H1 (cell line): ENCODE measurements at regions not wholly inside any gene's neighbourhood (a gene's known extent, or its start where the extent isn't known, plus 50 kb on each side); places are given as distances from the start of the nearest gene placed in this dataset.

Experiments used
- CTCF ChIA-PET: fragments of 300-600 bp; sonication (Branson Sonifier 250); formaldehyde crosslinking; loops from one replicate; lab custom pipeline; 2021; ENCODE audit not compliant: partially characterized antibody; lab: Charles Lee
- POLR2A ChIA-PET: fragments of 300-600 bp; sonication (Branson Sonifier 250); formaldehyde crosslinking; loops from one replicate; lab custom pipeline; 2021; ENCODE audit warnings: inconsistent platforms; ENCODE audit not compliant: partially characterized antibody; lab: Charles Lee
- DNase-seq, 2 experiments: peaks; one replicate each; pipeline versions ENCODE4 v3.0.0 to v3.0.0-alpha.2; 2010 to 2022; ENCODE audit warnings: low spot score in 2 of 2, low read depth in 1 of 2, mixed read lengths in 1 of 2
- FAIRE-seq: peaks from 2 replicates; lab custom pipeline; 2011; peaks lifted over from hg19 to GRCh38; lab: Jason Lieb, UNC
- H2AFZ ChIP-seq: 2 replicates; pipeline ENCODE4 v1.8.1; 2012; ENCODE audit warnings: low read length, inconsistent platforms
- H2AK5ac ChIP-seq: 2 replicates; pipeline ENCODE4 v1.6.1; 2013; ENCODE audit warnings: low read depth, low read length
- H2BK120ac ChIP-seq: replicated peaks from 2 replicates; pipeline ENCODE3; 2013; ENCODE audit warnings: low read depth, low read length, inconsistent platforms
- H2BK12ac ChIP-seq: 2 replicates; pipeline ENCODE4 v1.6.1; 2013; ENCODE audit warnings: low read depth, low read length
- H2BK15ac ChIP-seq: 2 replicates; pipeline ENCODE4 v1.6.1; 2013; ENCODE audit warnings: low read length
- H2BK20ac ChIP-seq: 2 replicates; pipeline ENCODE4 v1.6.1; 2013; ENCODE audit warnings: low read length
- H2BK5ac ChIP-seq: 2 replicates; pipeline ENCODE4 v1.6.1; 2013; ENCODE audit warnings: low read depth, low read length
- H3K14ac ChIP-seq: 2 replicates; pipeline ENCODE4 v1.6.1; 2013; ENCODE audit warnings: inconsistent platforms; ENCODE audit not compliant: insufficient read length
- H3K18ac ChIP-seq: 2 replicates; pipeline ENCODE4 v1.6.1; 2013; ENCODE audit warnings: low read length; ENCODE audit errors: extremely low read depth
- H3K23ac ChIP-seq: 2 replicates; pipeline ENCODE4 v1.6.1; 2013; ENCODE audit warnings: inconsistent platforms; ENCODE audit not compliant: insufficient read length
- H3K23me2 ChIP-seq: 2 replicates; pipeline ENCODE4 v1.6.1; 2013; ENCODE audit warnings: low read depth, low read length
- H3K27ac ChIP-seq: 2 replicates; pipeline ENCODE4 v1.6.1; 2011; ENCODE audit warnings: low read depth, low read length, inconsistent platforms
- H3K27me3 ChIP-seq, 4 experiments: replicated peaks in 1 of 4; 1 replicate in 1 of 4; 2 replicates in 3 of 4; pipeline versions ENCODE4 v1.6.1 to v1.8.1; 2011 to 2013; ENCODE audit warnings: low read length in 3 of 4, mild to moderate bottlenecking in 3 of 4, inconsistent platforms in 2 of 4, mixed read lengths in 2 of 4, moderate library complexity in 1 of 4; ENCODE audit not compliant: control insufficient read depth in 3 of 4, insufficient read depth in 3 of 4; ENCODE audit errors: extremely low read depth in 1 of 4
- H3K36me3 ChIP-seq, 4 experiments: 2 replicates each; pipeline versions ENCODE4 v1.6.1 to v1.8.1; 2011 to 2013; ENCODE audit warnings: mild to moderate bottlenecking in 4 of 4, low read length in 3 of 4, moderate library complexity in 2 of 4, control low read depth in 1 of 4, inconsistent platforms in 1 of 4; ENCODE audit not compliant: insufficient read depth in 4 of 4, control insufficient read depth in 2 of 4
- H3K4ac ChIP-seq: replicated peaks from 2 replicates; pipeline ENCODE3; 2013; ENCODE audit warnings: low read length, low read depth, mixed read lengths, inconsistent platforms; ENCODE audit not compliant: insufficient read length
- H3K4me1 ChIP-seq, 4 experiments: replicated peaks in 1 of 4; 1 replicate in 1 of 4; 2 replicates in 3 of 4; pipeline versions ENCODE4 v1.6.1 to v1.8.1; 2011 to 2013; ENCODE audit warnings: low read length in 3 of 4, inconsistent platforms in 2 of 4, mixed read lengths in 1 of 4; ENCODE audit not compliant: insufficient read depth in 4 of 4, control insufficient read depth in 3 of 4
- H3K4me2 ChIP-seq, 2 experiments: 2 replicates each; pipeline versions ENCODE4 v1.6.1 to v1.8.1; 2011 to 2013; ENCODE audit warnings: low read depth in 2 of 2, low read length in 2 of 2, control low read depth in 1 of 2, inconsistent platforms in 1 of 2, mild to moderate bottlenecking in 1 of 2; ENCODE audit not compliant: insufficient read depth in 1 of 2
- H3K4me3 ChIP-seq, 4 experiments: fragments of 200-600, 300-600 bp in 1 of 4; sonication (generic), shearing (Covaris generic), sonication (Bioruptor Twin) in 1 of 4; 2 replicates each; pipeline versions ENCODE4 v1.5.1 to v1.8.1; 2011 to 2016; ENCODE audit warnings: low read length in 4 of 4, low read depth in 3 of 4, control low read depth in 2 of 4, inconsistent platforms in 2 of 4, mild to moderate bottlenecking in 2 of 4, mixed read lengths in 1 of 4, moderate library complexity in 1 of 4; ENCODE audit not compliant: insufficient read depth in 2 of 4; ENCODE audit errors: extremely low read depth in 1 of 4
- H3K56ac ChIP-seq: replicated peaks from 2 replicates; pipeline ENCODE3; 2013; ENCODE audit warnings: low read depth, mild to moderate bottlenecking, mixed read lengths, low read length, inconsistent platforms; ENCODE audit not compliant: insufficient read length
- H3K79me1 ChIP-seq: 2 replicates; pipeline ENCODE4 v1.6.1; 2013; ENCODE audit warnings: low read depth, low read length, control low read depth
- H3K79me2 ChIP-seq, 2 experiments: 2 replicates each; pipeline versions ENCODE4 v1.6.1 to v1.8.1; 2012 to 2013; ENCODE audit warnings: low read length in 2 of 2, mild to moderate bottlenecking in 2 of 2, inconsistent platforms in 1 of 2; ENCODE audit not compliant: insufficient read depth in 2 of 2, control insufficient read depth in 1 of 2
- H3K9ac ChIP-seq, 4 experiments: replicated peaks in 1 of 4; 1 replicate in 1 of 4; 2 replicates in 3 of 4; pipeline versions ENCODE4 v1.6.1 to v1.8.1; 2011 to 2013; ENCODE audit warnings: low read depth in 3 of 4, low read length in 3 of 4, control low read depth in 2 of 4, mild to moderate bottlenecking in 2 of 4, moderate library complexity in 2 of 4, inconsistent platforms in 1 of 4; ENCODE audit errors: extremely low read depth in 1 of 4
- H3K9me3 ChIP-seq, 2 experiments: 2 replicates each; pipeline versions ENCODE4 v1.6.1 to v1.8.1; 2012 to 2013; ENCODE audit warnings: mild to moderate bottlenecking in 2 of 2, moderate library complexity in 2 of 2, control low read depth in 1 of 2, inconsistent platforms in 1 of 2, low read depth in 1 of 2, low read length in 1 of 2, mixed read lengths in 1 of 2; ENCODE audit not compliant: insufficient read depth in 2 of 2
- H4K20me1 ChIP-seq, 2 experiments: replicated peaks in 1 of 2; 2 replicates each; pipeline versions ENCODE3 to v1.8.1; 2011 to 2013; ENCODE audit warnings: inconsistent platforms in 2 of 2, low read length in 2 of 2, mild to moderate bottlenecking in 1 of 2; ENCODE audit not compliant: insufficient read depth in 2 of 2, control insufficient read depth in 1 of 2
- H4K5ac ChIP-seq: 2 replicates; pipeline ENCODE4 v1.6.1; 2013; ENCODE audit warnings: low read length, low read depth, mixed read lengths, inconsistent platforms; ENCODE audit not compliant: insufficient read length
- H4K8ac ChIP-seq: 2 replicates; pipeline ENCODE4 v1.8.0; 2013; ENCODE audit warnings: mild to moderate bottlenecking, moderate library complexity, low read length, inconsistent platforms; ENCODE audit not compliant: insufficient read depth; ENCODE audit errors: extremely low read depth
- H4K91ac ChIP-seq: replicated peaks from 2 replicates; pipeline ENCODE3; 2013; ENCODE audit warnings: low read length, mixed read lengths, inconsistent platforms; ENCODE audit not compliant: insufficient read length
- CTBP2 ChIP-seq: IDR thresholded peaks from 2 replicates; pipeline ENCODE4 v1.7.0; 2011; ENCODE audit warnings: borderline replicate concordance, mild to moderate bottlenecking, moderate library complexity, mixed read lengths, low read length; ENCODE audit not compliant: insufficient read depth, insufficient read length
- RAD21 ChIP-seq, 2 experiments: IDR thresholded peaks in 1 of 2; conservative IDR thresholded peaks in 1 of 2; 2 replicates each; pipeline ENCODE4 v1.6.1; 2011; ENCODE audit warnings: low read depth in 2 of 2, low read length in 2 of 2, improper control_type of control experiment in 1 of 2, inconsistent platforms in 1 of 2, mild to moderate bottlenecking in 1 of 2, moderate library complexity in 1 of 2
- WGBS, 2 experiments: shearing (Covaris generic) in 1 of 2; methylation state at CpG; one replicate each; pipeline versions ENCODE4 v1.1.6 to v1.1.7; 2013 to 2015; ENCODE audit warnings: low lambda C conversion rate in 2 of 2, mixed read lengths in 2 of 2, inconsistent platforms in 1 of 2, low coverage in 1 of 2, missing lambda C conversion rate in 1 of 2; ENCODE audit not compliant: insufficient replicate concordance in 2 of 2, insufficient coverage in 1 of 2, insufficient read length in 1 of 2; ENCODE audit errors: extremely low coverage in 1 of 2, missing lambda C conversion rate in 1 of 2; 5-methylcytosine and 5-hydroxymethylcytosine counted together
- TF ChIP-seq, protein P1 (sequence below), 3 experiments: IDR thresholded peaks; 1 replicate in 2 of 3; 2 replicates in 1 of 3; pipeline versions ENCODE4 v1.5.1 to v1.6.1; 2011; ENCODE audit warnings: low read length in 3 of 3, mild to moderate bottlenecking in 3 of 3, inconsistent platforms in 2 of 3, low read depth in 1 of 3, moderate library complexity in 1 of 3; ENCODE audit not compliant: insufficient read depth in 1 of 3; ENCODE audit errors: control extremely low read depth in 1 of 3

DNA sequence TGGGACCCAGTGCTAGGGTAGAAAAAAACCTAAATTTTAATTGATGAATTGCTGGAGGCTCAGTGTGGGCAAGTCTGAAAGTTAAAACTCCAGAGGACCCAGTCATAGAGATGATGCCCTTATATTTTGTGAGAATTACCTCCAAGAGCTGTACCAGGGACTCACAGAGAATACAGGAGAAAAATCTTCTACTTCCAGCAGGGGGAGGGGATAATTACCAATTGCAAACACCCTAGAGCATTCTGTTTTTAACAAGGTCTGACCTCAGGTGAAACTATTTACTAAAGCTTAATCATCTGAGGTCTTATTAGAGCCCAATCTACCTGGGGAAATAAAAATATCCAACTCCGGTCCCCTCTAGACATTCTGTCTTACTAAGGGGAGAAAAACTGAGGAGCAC, 994.7 kb upstream of the MIR17HG start:
- H3K4me2 ChIP-seq = no peak overlapping the region
- DNase-seq (no peak), FAIRE-seq (no peak)
- no peak overlapping the region for H2AK5ac ChIP-seq
- WGBS, 2 experiments = 100% methylated on average over 1 of the region's 1 CpG; no CpG with 5 or more reads in 1 of the 2 experiments
- POLR2A ChIA-PET = no interaction called here
- H3K23ac ChIP-seq = no peak overlapping the region
- H3K79me2 ChIP-seq = no peaks in the 10 kb centered on the region
- H3K9ac ChIP-seq = no peak overlapping the region
- H2BK5ac ChIP-seq = no peak overlapping the region
- no peak overlapping the region for H4K8ac ChIP-seq
- no peak overlapping the region for H2BK120ac ChIP-seq
- H3K79me1 ChIP-seq = no peaks in the 10 kb centered on the region
- no peaks in the 10 kb centered on the region for H4K20me1 ChIP-seq
- H3K27me3 ChIP-seq = no peaks in the 10 kb centered on the region
- H3K56ac ChIP-seq = no peak overlapping the region
- no peak overlapping the region for H2BK15ac ChIP-seq
- no peak for TF ChIP-seq CTBP2
- peak in 1 of 2 experiments; percentile 18; a peak in 2 of 4 replicates for TF ChIP-seq RAD21 (IDR thresholded peaks at IDR 0.05 in 1 of 2, conservative IDR thresholded peaks at IDR 0.05 in 1 of 2; ENCODE audit: low read depth in 2 of 2, low read length in 2 of 2)
- TF ChIP-seq, protein P1, sequence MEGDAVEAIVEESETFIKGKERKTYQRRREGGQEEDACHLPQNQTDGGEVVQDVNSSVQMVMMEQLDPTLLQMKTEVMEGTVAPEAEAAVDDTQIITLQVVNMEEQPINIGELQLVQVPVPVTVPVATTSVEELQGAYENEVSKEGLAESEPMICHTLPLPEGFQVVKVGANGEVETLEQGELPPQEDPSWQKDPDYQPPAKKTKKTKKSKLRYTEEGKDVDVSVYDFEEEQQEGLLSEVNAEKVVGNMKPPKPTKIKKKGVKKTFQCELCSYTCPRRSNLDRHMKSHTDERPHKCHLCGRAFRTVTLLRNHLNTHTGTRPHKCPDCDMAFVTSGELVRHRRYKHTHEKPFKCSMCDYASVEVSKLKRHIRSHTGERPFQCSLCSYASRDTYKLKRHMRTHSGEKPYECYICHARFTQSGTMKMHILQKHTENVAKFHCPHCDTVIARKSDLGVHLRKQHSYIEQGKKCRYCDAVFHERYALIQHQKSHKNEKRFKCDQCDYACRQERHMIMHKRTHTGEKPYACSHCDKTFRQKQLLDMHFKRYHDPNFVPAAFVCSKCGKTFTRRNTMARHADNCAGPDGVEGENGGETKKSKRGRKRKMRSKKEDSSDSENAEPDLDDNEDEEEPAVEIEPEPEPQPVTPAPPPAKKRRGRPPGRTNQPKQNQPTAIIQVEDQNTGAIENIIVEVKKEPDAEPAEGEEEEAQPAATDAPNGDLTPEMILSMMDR (IDR thresholded peaks at IDR 0.05; ENCODE audit: control extremely low read depth in 1 of 3, insufficient read depth in 1 of 3, low read depth in 1 of 3, low read length in 3 of 3) = peak in 1 of 3 experiments; percentile 26; a peak in 1 of 4 replicates
- no peak overlapping the region for H3K4ac ChIP-seq
- no peak overlapping the region for H3K4me3 ChIP-seq
- CTCF ChIA-PET = interaction anchor here (1.1 to 1.3 kb wide), 2 partner anchors 31 to 59 kb away, joined by 4 to 5 read pairs; no protein-coding TSS in a partner anchor
- no peak overlapping the region for H3K18ac ChIP-seq
- H3K36me3 ChIP-seq = no peaks in the 10 kb centered on the region
- H3K9me3 ChIP-seq = peaks cover 0 to 4% of the 10 kb centered on the region in 2 experiments; a peak in 1 of 4 replicates
- no peak overlapping the region for H2BK12ac ChIP-seq
- H4K5ac ChIP-seq = no peak overlapping the region
- H2AFZ ChIP-seq = 0 out of 2 replicates have a peak overlapping the region, but pooled peaks have one; percentile 13
- H3K23me2 ChIP-seq = no peaks in the 10 kb centered on the region
- H3K14ac ChIP-seq = no peak overlapping the region
- no peak overlapping the region for H3K27ac ChIP-seq
- H3K4me1 ChIP-seq = no peaks in the 10 kb centered on the region
- H2BK20ac ChIP-seq = no peak overlapping the region
- H4K91ac ChIP-seq = no peak overlapping the region
